Heart left ventricle (tissue), 16 donors: ENCODE measurements at regions not wholly inside any gene's neighbourhood (a gene's known extent, or its start where the extent isn't known, plus 50 kb on each side); places are given as distances from the start of the nearest gene placed in this dataset.

ENCODE experiments used
- ATAC-seq, 4 donors: fragments of 200-7000 bp; cut with Tn5 transposase; one replicate each; pipeline ENCODE4 v1.9.1; 2020 to 2022; ENCODE audit warnings: moderate library complexity in 4 of 4, mild to moderate bottlenecking in 3 of 4, moderate number of reproducible peaks in 1 of 4
- DNase-seq, 5 donors: peaks; one replicate each; pipeline ENCODE4 v3.0.0-alpha.2; 2020
- H3K27ac ChIP-seq, 12 donors: fragments of 200-600 bp; sonication (generic) in 4 of 12; one replicate each; pipeline versions ENCODE4 v1.5.0 to v1.8.0; 2016 to 2022; ENCODE audit warnings: mild to moderate bottlenecking in 2 of 12
- H3K27me3 ChIP-seq, 9 donors: fragments of 200-600 bp; sonication (generic) in 2 of 9; one replicate each; pipeline versions ENCODE4 v1.5.1 to v1.8.0; 2016 to 2022; ENCODE audit warnings: mild to moderate bottlenecking in 3 of 9
- H3K36me3 ChIP-seq, 9 donors: fragments of 200-600 bp; sonication (generic) in 2 of 9; one replicate each; pipeline versions ENCODE4 v1.5.0 to v1.8.0; 2018 to 2022; ENCODE audit warnings: mild to moderate bottlenecking in 2 of 9
- H3K4me1 ChIP-seq, 12 donors: fragments of 200-600 bp; sonication (generic) in 4 of 12; one replicate each; pipeline versions ENCODE4 v1.5.0 to v1.8.0; 2016 to 2022; ENCODE audit warnings: mild to moderate bottlenecking in 3 of 12
- H3K4me3 ChIP-seq, 12 donors: fragments of 200-600 bp; sonication (generic) in 4 of 12; one replicate each; pipeline versions ENCODE4 v1.5.0 to v1.8.0; 2017 to 2022; ENCODE audit warnings: mild to moderate bottlenecking in 9 of 12, moderate library complexity in 4 of 12
- H3K9me3 ChIP-seq, 12 donors: fragments of 200-600 bp; sonication (generic) in 4 of 12; one replicate each; pipeline versions ENCODE4 v1.5.0 to v1.8.0; 2016 to 2022; ENCODE audit warnings: mild to moderate bottlenecking in 1 of 12
- CTCF ChIP-seq, 12 donors: fragments of 200-600 bp; sonication (generic) in 4 of 12; IDR thresholded peaks; one replicate each; pipeline versions ENCODE4 v1.5.0 to v1.8.0; 2018 to 2022; ENCODE audit warnings: antibody characterized with exemption in 12 of 12, mild to moderate bottlenecking in 5 of 12
- POLR2A ChIP-seq, 2 donors: fragments of 450-650 bp; IDR thresholded peaks; one replicate each; pipeline ENCODE4 v1.6.1; 2017; ENCODE audit warnings: antibody characterized with exemption in 2 of 2, mild to moderate bottlenecking in 2 of 2, moderate library complexity in 2 of 2
- WGBS, 4 donors: extraction: QIAGEN DNeasy Blood & Tissue Kit in 2 of 4; methylation state at CpG; one replicate each; pipeline versions ENCODE4 v1.1.5 to v1.1.7; 2013 to 2018; 5-methylcytosine and 5-hydroxymethylcytosine counted together
- intact Hi-C, 10 donors: fragments of 100-400 bp; cut with DNase I; formaldehyde crosslinking; loops; one replicate each; pipeline versions ENCODE4 v1.11.1 to v1.14.2; 2022
- donor health status: ischemic (EF 13 %, LVEDD 7.1; RV severe dilation, severe dysfunction).
- donor health status: healthy with polysubstance abuse.
- donor health status: DM: no; HTN: yes; CAD: no.
- donor health status: DM: no; HTN: no; CAD: no.
- donor health status: ischemic (EF 25% LVEDD 6.9; RV normal size, moderate dysfunction).
- donor health status: ischemic (EF 25% LVEDD 5.7; RV mildly dilated, moderate dysfunction).
- donor health status: healthy.
- donor health status: DM: yes; HTN: yes; CAD: no.
- donor health status: ischemic (EF 35%, LVEDD 5.7; RV mildly dilated, moderate dysfunction).
- donor health status: nonischemic (EF 11% LVEDD 7.7; RV severe dilation, severe dysfunction).
- donor health status: DM: yes; HTN: yes; CAD: no.
- donor health status: PGD.
- donor health status: ischemic (EF 29% LVEDD 5.4; RV normal size, mild dysfunction).
- donor health status: nonischemic (EF 23%, LVEDD 6.1; RV moderate dilation, normal function).

DNA sequence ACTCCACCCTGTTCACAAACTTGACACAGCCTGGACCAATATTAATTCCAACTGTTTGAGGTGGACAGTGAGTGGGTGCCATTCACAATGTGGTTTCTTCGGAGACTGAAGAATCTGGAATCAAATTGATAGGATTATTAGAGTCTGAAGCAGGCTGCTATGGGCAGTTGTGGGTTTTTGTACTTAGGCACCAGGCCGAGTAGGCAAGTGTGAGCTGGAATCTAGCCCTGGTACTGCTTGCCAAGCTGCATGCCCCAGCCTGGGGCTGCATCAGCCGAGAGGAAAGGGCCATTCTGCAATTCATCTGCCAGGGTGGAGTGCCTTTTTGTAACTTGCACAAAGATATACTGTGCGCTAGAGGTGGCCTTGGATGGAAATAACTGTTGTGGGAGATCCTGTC, 654.7 kb upstream of the FANCL start:
- H3K4me3 ChIP-seq: no peak overlapping the region
- H3K27ac ChIP-seq: no peak overlapping the region
- H3K4me1 ChIP-seq: peaks cover 0 to 6% (median 0%) of the 10 kb centered on the region in 12 donors
- H3K36me3 ChIP-seq: no peaks in the 10 kb centered on the region
- intact Hi-C loops: no loop called here
- WGBS, 4 donors: 46 to 75% (median 54%) methylated on average over 4 of the region's 4 CpGs
- TF ChIP-seq CTCF (IDR thresholded peaks at IDR 0.05) (no peak), POLR2A (IDR thresholded peaks at IDR 0.05) (no peak)
- DNase-seq (peak in 4 of 5 donors; percentile 26 to 64 (median 46)), ATAC-seq (peak; percentile 64 to 88 (median 82))
- no peaks in the 10 kb centered on the region for H3K9me3 ChIP-seq
- H3K27me3 ChIP-seq: peaks cover 0 to 5% (median 0%) of the 10 kb centered on the region in 9 donors

GRCh38 chr2:58893656-58894351, 652.7 kb upstream of the FANCL start:
- DNase-seq (peak in 3 of 5 donors; percentile 6 to 37 (median 31)), ATAC-seq (peak; percentile 62 to 83 (median 81))
- no peaks in the 10 kb centered on the region for H3K36me3 ChIP-seq
- 50 to 77% (median 57%) methylated on average over 14 of the region's 14 CpGs for WGBS, 4 donors
- no peaks in the 10 kb centered on the region for H3K9me3 ChIP-seq
- peak overlapping the region in 4 of 12 donors; percentile 5 to 40 (median 16) for H3K27ac ChIP-seq
- H3K27me3 ChIP-seq: no peaks in the 10 kb centered on the region
- peaks cover 0 to 6% (median 0%) of the 10 kb centered on the region in 12 donors for H3K4me1 ChIP-seq
- TF ChIP-seq CTCF (IDR thresholded peaks at IDR 0.05) (no peak), POLR2A (IDR thresholded peaks at IDR 0.05) (no peak)
- peak overlapping the region in 2 of 12 donors; percentile 13 to 15 for H3K4me3 ChIP-seq
- intact Hi-C loops: no loop called here

GRCh38 chr2:58891828-58892377, 650.8 kb upstream of the FANCL start:
- H3K4me3 ChIP-seq: no peak overlapping the region
- DNase-seq (no peak), ATAC-seq (no peak)
- peaks cover 0 to 6% (median 0%) of the 10 kb centered on the region in 12 donors for H3K4me1 ChIP-seq
- no peaks in the 10 kb centered on the region for H3K27me3 ChIP-seq
- H3K27ac ChIP-seq: no peak overlapping the region
- WGBS, 4 donors: 78 to 82% (median 80%) methylated on average over 4 of the region's 4 CpGs
- H3K9me3 ChIP-seq: no peaks in the 10 kb centered on the region
- intact Hi-C loops: no loop called here
- TF ChIP-seq CTCF (IDR thresholded peaks at IDR 0.05): no peak
- no peak for TF ChIP-seq POLR2A (IDR thresholded peaks at IDR 0.05)
- no peaks in the 10 kb centered on the region for H3K36me3 ChIP-seq

DNA sequence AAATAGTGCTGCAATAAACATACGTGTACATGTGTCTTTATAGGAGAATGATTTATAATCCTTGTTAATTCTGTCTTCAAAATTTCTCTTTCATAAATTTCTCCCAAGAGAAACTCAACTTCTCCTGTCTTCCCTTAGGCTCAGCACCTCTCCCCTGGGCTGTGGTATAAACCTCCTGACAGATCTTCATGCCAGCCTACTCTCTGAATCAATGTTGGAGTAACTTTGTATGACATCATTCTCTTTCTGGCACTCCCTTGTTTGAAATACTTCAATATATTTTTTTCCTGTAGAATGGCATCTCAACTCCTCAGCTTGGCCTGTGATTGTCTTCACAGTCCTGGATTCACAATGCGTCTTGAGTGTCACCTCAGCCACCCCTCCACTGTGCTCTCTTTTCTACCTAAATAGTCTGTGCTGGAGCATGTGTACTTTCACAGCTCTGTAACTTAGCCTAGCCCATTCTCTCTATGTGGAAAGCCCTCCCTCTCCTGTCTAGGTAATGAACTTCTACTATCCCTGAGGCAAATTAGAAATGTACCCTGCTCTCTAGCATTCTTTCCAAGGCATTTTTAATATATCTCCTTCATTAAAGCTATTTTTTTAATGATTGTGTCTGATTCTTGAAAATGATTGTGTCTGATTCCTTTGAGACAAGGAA, 649.9 kb upstream of the FANCL start:
- Histone ChIP-seq H3K4me1 (peaks cover 0 to 4% (median 0%) of the 10 kb centered on the region in 12 donors), H3K36me3 (no peaks in the 10 kb centered on the region), H3K27ac (no peak overlapping the region), H3K27me3 (no peaks in the 10 kb centered on the region), H3K9me3 (no peaks in the 10 kb centered on the region), H3K4me3 (no peak overlapping the region)
- WGBS, 4 donors: 77 to 90% (median 87%) methylated on average over 2 of the region's 2 CpGs
- DNase-seq (no peak), ATAC-seq (no peak)
- intact Hi-C loops: no loop called here
- no peak for TF ChIP-seq CTCF (IDR thresholded peaks at IDR 0.05)
- no peak for TF ChIP-seq POLR2A (IDR thresholded peaks at IDR 0.05)
